ENCODE measurements at regions not wholly inside any gene's neighbourhood (a gene's known extent, or its start where the extent isn't known, plus 50 kb on each side); places are given as distances from the start of the nearest gene placed in this dataset.

GRCh38 chr4:32994981-32995881 is 2275.1 kb downstream of the PCDH7 start:
- TF ChIP-seq NFIC (IDR thresholded peaks at IDR 0.05) (no peak), YY1 (IDR thresholded peaks at IDR 0.05; ENCODE audit: low read depth) (no peak)

GRCh38 chr4:33013282-33013681 is 2293.1 kb downstream of the PCDH7 start:
- TF ChIP-seq USF1 (IDR thresholded peaks at IDR 0.05) (no peak), NFIC (IDR thresholded peaks at IDR 0.05) (no peak), EGR1 (IDR thresholded peaks at IDR 0.05) (no peak), EP300 (IDR thresholded peaks at IDR 0.05; ENCODE audit: borderline replicate concordance) (no peak), ZBTB7A (IDR thresholded peaks at IDR 0.05; ENCODE audit: low read depth) (no peak), MAX (IDR thresholded peaks at IDR 0.05) (no peak), TAF1 (IDR thresholded peaks at IDR 0.05; ENCODE audit: low read depth) (no peak), YY1 (IDR thresholded peaks at IDR 0.05; ENCODE audit: low read depth) (no peak), CREB1 (IDR thresholded peaks at IDR 0.05; ENCODE audit: low read depth) (no peak), CEBPB (IDR thresholded peaks at IDR 0.05) (no peak), TEAD4 (IDR thresholded peaks at IDR 0.05) (no peak), FOXM1 (IDR thresholded peaks at IDR 0.05; ENCODE audit: borderline replicate concordance, low read depth) (no peak), RAD21 (IDR thresholded peaks at IDR 0.05; ENCODE audit: low read depth) (no peak), REST (IDR thresholded peaks at IDR 0.05; ENCODE audit: low read depth) (no peak)

- TF ChIP-seq CEBPB (IDR thresholded peaks at IDR 0.05) (no peak), ZBTB7A (IDR thresholded peaks at IDR 0.05; ENCODE audit: low read depth) (no peak), USF1 (IDR thresholded peaks at IDR 0.05) (no peak), TCF12 (IDR thresholded peaks at IDR 0.05; ENCODE audit: low read depth) (no peak), CREB1 (IDR thresholded peaks at IDR 0.05; ENCODE audit: low read depth) (no peak)
These were observed 2305.1 kb downstream of the PCDH7 start for GRCh38 chr4:33025236-33025635.

- no peak for TF ChIP-seq TAF1 (IDR thresholded peaks at IDR 0.05; ENCODE audit: low read depth)
These were observed 2309.8 kb downstream of the PCDH7 start for GRCh38 chr4:33029976-33030375.

GRCh38 chr4:33031328-33031727 is 2311.2 kb downstream of the PCDH7 start:
- no peak for TF ChIP-seq REST (IDR thresholded peaks at IDR 0.05; ENCODE audit: low read depth)
- no peak for TF ChIP-seq TCF12 (IDR thresholded peaks at IDR 0.05; ENCODE audit: low read depth)
- TF ChIP-seq TAF1 (IDR thresholded peaks at IDR 0.05; ENCODE audit: low read depth) = no peak
- no peak for TF ChIP-seq CREB1 (IDR thresholded peaks at IDR 0.05; ENCODE audit: low read depth)
- TF ChIP-seq MAX (IDR thresholded peaks at IDR 0.05) = no peak

GRCh38 chr4:33037464-33037863 is 2317.3 kb downstream of the PCDH7 start:
- no peak for TF ChIP-seq YY1 (IDR thresholded peaks at IDR 0.05; ENCODE audit: low read depth)
- no peak for TF ChIP-seq TAF1 (IDR thresholded peaks at IDR 0.05; ENCODE audit: low read depth)
- no peak for TF ChIP-seq FOXM1 (IDR thresholded peaks at IDR 0.05; ENCODE audit: borderline replicate concordance, low read depth)
- TF ChIP-seq REST (IDR thresholded peaks at IDR 0.05; ENCODE audit: low read depth) = no peak
- no peak for TF ChIP-seq EP300 (IDR thresholded peaks at IDR 0.05; ENCODE audit: borderline replicate concordance)
- TF ChIP-seq TEAD4 (IDR thresholded peaks at IDR 0.05) = no peak
- TF ChIP-seq NFIC (IDR thresholded peaks at IDR 0.05) = no peak
- TF ChIP-seq TCF12 (IDR thresholded peaks at IDR 0.05; ENCODE audit: low read depth) = no peak
- no peak for TF ChIP-seq RAD21 (IDR thresholded peaks at IDR 0.05; ENCODE audit: low read depth)
- no peak for TF ChIP-seq CREB1 (IDR thresholded peaks at IDR 0.05; ENCODE audit: low read depth)
- TF ChIP-seq EGR1 (IDR thresholded peaks at IDR 0.05) = no peak
- TF ChIP-seq USF1 (IDR thresholded peaks at IDR 0.05) = no peak
- no peak for TF ChIP-seq ZBTB7A (IDR thresholded peaks at IDR 0.05; ENCODE audit: low read depth)
- TF ChIP-seq MAX (IDR thresholded peaks at IDR 0.05) = no peak
- TF ChIP-seq CEBPB (IDR thresholded peaks at IDR 0.05) = no peak
